Astrocyte of the spinal cord (primary cell): ENCODE measurements at regions not wholly inside any gene's neighbourhood (a gene's known extent, or its start where the extent isn't known, plus 50 kb on each side); places are given as distances from the start of the nearest gene placed in this dataset.
"Not testable (repeated sequence)": the region's sequence is repeated elsewhere in the genome, so short reads cannot be mapped to it uniquely, and the experiment has no call there.

Source experiments
- DNase-seq: peaks from one replicate; pipeline ENCODE4 v3.0.0; 2011; ENCODE audit warnings: low read depth, low spot score
- H3K4me3 ChIP-seq: 2 replicates; pipeline ENCODE4 v1.5.1; 2011; ENCODE audit warnings: low read depth, mild to moderate bottlenecking, low read length, moderate library complexity
- CTCF ChIP-seq: IDR thresholded peaks from 2 replicates; pipeline ENCODE4 v1.5.1; 2012; ENCODE audit warnings: low read depth, mild to moderate bottlenecking, low read length, inconsistent platforms
- in situ Hi-C: cut with HindIII; loops from 2 replicates; pipeline ENCODE4 v1.10.0; 2017; ENCODE audit warnings: low sequenced_read_pairs

DNA sequence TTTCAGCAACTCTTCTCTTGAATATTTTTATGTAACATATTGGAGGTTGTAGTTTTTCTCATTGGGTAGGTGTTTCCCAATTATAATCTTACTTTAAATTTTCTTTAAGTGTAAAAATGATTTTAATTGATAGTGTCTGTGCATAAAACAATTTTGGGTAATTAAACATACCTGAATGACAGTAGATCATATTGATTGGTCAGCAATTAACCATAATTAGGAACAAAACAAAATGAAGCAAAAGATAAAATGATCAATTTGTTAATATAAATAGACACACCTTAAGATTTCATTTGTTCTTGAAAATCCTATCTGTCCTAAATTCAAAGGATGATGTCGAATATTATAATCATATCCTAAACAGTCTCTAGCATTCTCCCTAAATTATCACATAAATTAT, 468.3 kb downstream of the PDZRN4 start:
- in situ Hi-C loops, result no loop called here
- TF ChIP-seq CTCF, result no peak
- no peak for DNase-seq

GRCh38 chr12:41653386-41654326, 465.5 kb downstream of the PDZRN4 start:
- no peak for DNase-seq
- H3K4me3 ChIP-seq, result no peak overlapping the region
- in situ Hi-C loops, result no loop called here
- TF ChIP-seq CTCF, result no peak

More for the DNA sequence above, 468.3 kb downstream of the PDZRN4 start:
- no peak overlapping the region for H3K4me3 ChIP-seq

DNA sequence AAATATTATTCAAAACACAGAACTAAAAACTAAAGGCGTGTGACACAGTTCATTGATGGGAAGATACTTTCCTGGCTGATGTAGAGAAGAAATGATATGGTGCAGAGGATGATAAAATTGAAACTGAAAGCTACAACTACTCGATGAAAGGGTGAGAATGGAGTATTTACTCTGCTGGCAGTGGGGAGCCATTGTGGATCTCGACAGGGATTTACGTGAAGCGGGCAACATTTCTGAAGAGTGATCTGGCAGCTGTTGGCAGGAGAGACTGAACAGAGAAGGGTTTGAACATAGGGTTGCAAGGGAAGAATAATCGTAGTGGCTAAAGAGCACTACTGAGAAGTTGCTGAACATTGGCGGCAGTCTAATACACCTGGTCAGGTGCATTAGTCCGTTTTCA, 464.9 kb downstream of the PDZRN4 start:
- in situ Hi-C loops, result no loop called here
- TF ChIP-seq CTCF, result no peak
- DNase-seq, result no peak

GRCh38 chr12:41645624-41646023, 457.5 kb downstream of the PDZRN4 start:
- no peak for TF ChIP-seq CTCF
- in situ Hi-C loops, result no loop called here
- DNase-seq, result no peak
- H3K4me3 ChIP-seq, result no peak overlapping the region

More for the DNA sequence above, 464.9 kb downstream of the PDZRN4 start:
- H3K4me3 ChIP-seq, result no peak overlapping the region

DNA sequence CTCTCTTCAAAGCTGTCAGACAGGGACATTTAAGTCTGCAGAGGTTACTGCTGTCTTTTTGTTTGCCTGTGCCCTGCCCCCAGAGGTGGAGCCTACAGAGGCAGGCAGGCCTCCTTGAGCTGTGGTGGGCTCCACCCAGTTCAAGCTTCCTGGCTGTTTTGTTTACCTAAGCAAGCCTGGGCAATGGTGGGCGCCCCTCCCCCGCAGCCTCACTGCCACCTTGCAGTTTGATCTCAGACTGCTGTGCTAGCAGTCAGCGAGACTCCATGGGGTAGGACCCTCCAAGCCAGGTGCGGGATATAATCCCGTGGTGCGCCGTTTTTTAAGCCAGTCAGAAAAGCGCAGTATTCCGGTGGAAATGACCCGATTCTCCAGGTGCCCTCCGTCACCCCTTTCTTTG, 454.7 kb downstream of the PDZRN4 start:
- H3K4me3 ChIP-seq, DNase-seq, in situ Hi-C loops: not testable (repeated sequence)

DNA sequence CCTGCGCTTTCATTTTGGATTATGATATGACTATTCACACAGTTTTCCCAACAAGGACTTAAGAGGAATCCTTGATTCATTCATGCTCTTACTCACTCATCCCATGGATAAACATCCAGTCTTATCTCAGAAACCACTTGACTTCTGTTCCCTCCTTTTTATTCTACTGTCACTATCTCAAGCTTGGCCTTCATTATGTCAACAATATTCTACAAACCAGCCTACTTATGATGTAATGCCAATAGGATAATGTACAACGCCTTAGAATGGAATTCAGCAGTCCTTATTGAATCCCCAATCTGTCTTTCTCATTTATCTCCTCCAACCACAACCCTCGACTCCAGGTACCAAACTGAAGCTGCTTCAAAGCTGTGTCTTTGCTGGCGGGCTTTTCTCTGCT, 448.5 kb downstream of the PDZRN4 start:
- DNase-seq, result no peak
- no peak for TF ChIP-seq CTCF
- in situ Hi-C loops, result no loop called here
- H3K4me3 ChIP-seq, result no peak overlapping the region

DNA sequence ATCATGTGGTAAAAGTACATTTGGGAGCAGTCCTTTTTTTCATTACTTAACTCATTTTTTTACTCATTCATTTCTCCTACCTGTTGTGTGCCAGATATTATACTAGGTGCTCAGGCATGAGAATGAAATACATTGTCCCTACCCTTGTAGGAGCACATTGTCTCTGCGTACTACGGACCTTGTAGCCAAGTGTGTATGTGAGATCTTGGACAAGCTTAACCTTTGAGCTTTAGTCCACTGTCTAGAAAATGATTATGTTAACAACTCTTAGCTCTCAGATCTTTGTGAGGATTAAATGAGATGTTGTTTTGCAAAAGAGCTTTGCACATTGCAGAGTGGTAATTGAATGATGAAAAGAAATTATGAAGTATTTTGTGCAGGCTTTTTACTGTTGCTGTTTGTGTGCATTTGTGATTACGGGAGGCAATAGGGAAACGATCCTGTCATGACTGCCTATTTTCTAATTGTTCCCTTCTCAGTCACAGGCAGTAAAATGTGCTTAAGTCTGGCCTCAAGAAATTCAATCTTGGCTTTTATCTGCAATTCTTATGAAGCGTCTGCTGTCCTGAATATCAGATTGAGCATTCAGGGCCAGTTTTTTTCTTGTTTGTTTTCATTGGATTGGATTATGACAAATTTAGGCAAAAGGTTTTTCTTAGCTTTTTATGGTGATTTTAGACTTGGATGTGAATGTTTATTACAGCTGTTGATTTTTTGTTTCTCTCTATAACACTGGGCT, 447.7 kb downstream of the PDZRN4 start:
- in situ Hi-C loops, result no loop called here
- H3K4me3 ChIP-seq, result no peak overlapping the region
- TF ChIP-seq CTCF, result no peak
- DNase-seq, result no peak
